Breast epithelium (tissue), 3 donors: ENCODE measurements at regions not wholly inside any gene's neighbourhood (a gene's known extent, or its start where the extent isn't known, plus 50 kb on each side); places are given as distances from the start of the nearest gene placed in this dataset.

Experiments used
- CTCF ChIP-seq, 3 donors: fragments of 450-650 bp; IDR thresholded peaks; one replicate each; pipeline ENCODE4 v1.5.1; 2016 to 2017; ENCODE audit warnings: antibody characterized with exemption in 3 of 3, mild to moderate bottlenecking in 3 of 3, moderate library complexity in 3 of 3
- POLR2A ChIP-seq: fragments of 450-650 bp; IDR thresholded peaks from one replicate; pipeline ENCODE4 v1.6.1; 2016; ENCODE audit warnings: antibody characterized with exemption, mild to moderate bottlenecking, moderate library complexity
- POLR2AphosphoS5 ChIP-seq, 3 donors: sonication (generic); formaldehyde crosslinking; IDR thresholded peaks; one replicate each; pipeline ENCODE4 v1.6.1; 2017; ENCODE audit warnings: antibody characterized with exemption in 3 of 3

- TF ChIP-seq CTCF (IDR thresholded peaks at IDR 0.05) (no peak), POLR2A (no peak), POLR2AphosphoS5 (IDR thresholded peaks at IDR 0.05) (no peak)
These were observed 170.6 kb upstream of the C21orf91 start for GRCh38 chr21:17989780-17990179.
